Hematopoietic multipotent progenitor cell treated with erythropoietin and hydrocortisone succinate and interleukin-3 and kit ligand, for 15 days (in vitro differentiated cells): ENCODE measurements at regions not wholly inside any gene's neighbourhood (a gene's known extent, or its start where the extent isn't known, plus 50 kb on each side); places are given as distances from the start of the nearest gene placed in this dataset.

ENCODE experiments used
- DNase-seq: peaks from one replicate; pipeline ENCODE4 v3.0.0-alpha.2; 2015; ENCODE audit warnings: low spot score

- no peak for DNase-seq
Observed at GRCh38 chr15:39347453-39347852, 233.4 kb upstream of the THBS1 start.

GRCh38 chr15:39350785-39351184 lies 230.1 kb upstream of the THBS1 start:
- DNase-seq: no peak

- no peak for DNase-seq
Observed at GRCh38 chr15:39354189-39354588, 226.7 kb upstream of the THBS1 start.

- no peak for DNase-seq
Observed at GRCh38 chr15:39357480-39358268, 223.2 kb upstream of the THBS1 start.

- DNase-seq: peak; percentile 4
Observed at GRCh38 chr15:39358441-39359041, 222.3 kb upstream of the THBS1 start.

GRCh38 chr15:39359771-39360170 lies 221.1 kb upstream of the THBS1 start:
- DNase-seq: no peak

GRCh38 chr15:39360452-39360851 lies 220.4 kb upstream of the THBS1 start:
- no peak for DNase-seq

GRCh38 chr15:39361497-39361896 lies 219.4 kb upstream of the THBS1 start:
- DNase-seq: no peak

- DNase-seq: no peak
Observed at GRCh38 chr15:39362821-39363561, 217.9 kb upstream of the THBS1 start.

GRCh38 chr15:39363761-39364586 lies 216.9 kb upstream of the THBS1 start:
- DNase-seq: no peak

GRCh38 chr15:39364721-39365120 lies 216.2 kb upstream of the THBS1 start:
- no peak for DNase-seq

- DNase-seq: no peak
Observed at GRCh38 chr15:39365161-39365560, 215.7 kb upstream of the THBS1 start.

GRCh38 chr15:39365873-39366272 lies 215.0 kb upstream of the THBS1 start:
- no peak for DNase-seq

- no peak for DNase-seq
Observed at GRCh38 chr15:39367596-39367995, 213.3 kb upstream of the THBS1 start.

- no peak for DNase-seq
Observed at GRCh38 chr15:39369768-39370167, 211.1 kb upstream of the THBS1 start.

- DNase-seq: no peak
Observed at GRCh38 chr15:39376371-39376909, 204.4 kb upstream of the THBS1 start.

GRCh38 chr15:39381517-39381916 lies 199.4 kb upstream of the THBS1 start:
- DNase-seq: no peak

GRCh38 chr15:39388118-39388517 lies 192.8 kb upstream of the THBS1 start:
- DNase-seq: no peak

- no peak for DNase-seq
Observed at GRCh38 chr15:39391230-39391629, 189.6 kb upstream of the THBS1 start.

GRCh38 chr15:39392469-39393047 lies 188.3 kb upstream of the THBS1 start:
- no peak for DNase-seq

- DNase-seq: no peak
Observed at GRCh38 chr15:39393575-39394335, 187.1 kb upstream of the THBS1 start.
